Spleen (tissue), 7 donors: ENCODE measurements at regions not wholly inside any gene's neighbourhood (a gene's known extent, or its start where the extent isn't known, plus 50 kb on each side); places are given as distances from the start of the nearest gene placed in this dataset.

Source experiments
- CTCF ChIP-seq, 11 experiments: fragments of 200-600 bp in 7 of 11; fragments of 450-650 bp in 4 of 11; sonication (generic) in 4 of 11; IDR thresholded peaks in 8 of 11; conservative IDR thresholded peaks in 3 of 11; 1 replicate in 7 of 11; 2 replicates in 4 of 11; pipeline versions ENCODE4 v1.4.0 to v1.8.0; 2016 to 2021; ENCODE audit warnings: antibody characterized with exemption in 11 of 11, inconsistent platforms in 4 of 11, mild to moderate bottlenecking in 1 of 11
- POLR2A ChIP-seq, 3 donors: fragments of 450-650 bp; IDR thresholded peaks; one replicate each; pipeline ENCODE4 v1.5.1; 2017; ENCODE audit warnings: antibody characterized with exemption in 3 of 3, mild to moderate bottlenecking in 1 of 3
- POLR2AphosphoS5 ChIP-seq, 3 donors: sonication (generic); formaldehyde crosslinking; IDR thresholded peaks; one replicate each; pipeline ENCODE4 v1.5.1; 2017; ENCODE audit warnings: antibody characterized with exemption in 3 of 3
- donor health status: DM: no; HTN: no; CAD: no; lungs with moderate emphysema.
- donor health status: DM: no; HTN: no; CAD: no.
- donor health status: DM: no; HTN: no; CAD: no.

GRCh38 chr5:133746834-133747233, 134.5 kb upstream of the FSTL4 start:
- TF ChIP-seq POLR2AphosphoS5 (IDR thresholded peaks at IDR 0.05): no peak
- TF ChIP-seq CTCF (IDR thresholded peaks at IDR 0.05 in 8 of 11, conservative IDR thresholded peaks at IDR 0.05 in 3 of 11): no peak
- TF ChIP-seq POLR2A (IDR thresholded peaks at IDR 0.05): no peak
